EL (cell line): ENCODE measurements at regions not wholly inside any gene's neighbourhood (a gene's known extent, or its start where the extent isn't known, plus 50 kb on each side); places are given as distances from the start of the nearest gene placed in this dataset.

Experiments used
- DNase-seq: peaks from one replicate; pipeline ENCODE4 v3.0.0-alpha.2; 2016

GRCh38 chr6:21824431-21825177 is 231.1 kb downstream of the SOX4 start:
- DNase-seq = no peak

DNA sequence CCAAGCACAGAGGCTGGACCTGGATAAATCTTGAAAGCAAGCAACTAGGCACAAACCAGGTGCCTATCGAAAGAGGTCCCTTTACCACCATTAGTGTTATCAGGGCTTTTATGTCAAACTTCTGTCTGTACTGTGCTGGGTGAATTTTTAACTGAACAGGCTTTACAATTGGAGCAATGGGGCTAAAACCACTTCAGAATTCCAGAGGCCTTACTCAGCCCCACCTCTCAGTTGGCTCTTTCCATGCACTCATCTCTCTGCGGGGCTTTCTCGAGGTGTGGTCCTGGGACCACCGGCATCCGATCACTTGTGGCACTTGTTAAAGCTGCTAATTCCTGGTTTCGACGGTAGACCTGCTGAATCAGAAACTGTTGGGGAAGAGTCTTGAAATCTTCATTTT is 232.5 kb downstream of the SOX4 start:
- no peak for DNase-seq

- no peak for DNase-seq
These were observed 233.4 kb downstream of the SOX4 start for GRCh38 chr6:21826904-21827303.

GRCh38 chr6:21827425-21828202 is 234.1 kb downstream of the SOX4 start:
- no peak for DNase-seq

DNA sequence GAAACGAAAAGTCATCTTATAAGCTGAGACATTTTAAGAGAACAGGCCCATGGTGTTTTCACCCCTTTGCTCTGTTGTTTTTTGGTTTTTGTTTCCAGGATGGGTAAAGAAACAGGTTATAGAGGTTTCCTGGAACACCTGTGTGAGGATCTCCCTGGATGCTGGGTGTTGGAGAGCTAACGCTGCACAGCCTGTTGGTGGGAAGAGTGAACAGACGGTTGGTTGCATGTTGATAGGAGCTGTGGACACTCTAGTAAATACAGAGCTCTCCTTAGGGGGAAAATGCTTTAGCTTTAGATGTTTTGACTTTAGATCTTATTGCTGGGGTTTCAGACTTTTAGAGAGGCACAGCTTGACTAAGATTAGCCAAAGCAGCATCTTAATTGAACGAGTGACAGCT is 235.2 kb downstream of the SOX4 start:
- no peak for DNase-seq

- DNase-seq = no peak
These were observed 235.6 kb downstream of the SOX4 start for GRCh38 chr6:21829126-21829525.

GRCh38 chr6:21831521-21832291 is 238.2 kb downstream of the SOX4 start:
- no peak for DNase-seq

DNA sequence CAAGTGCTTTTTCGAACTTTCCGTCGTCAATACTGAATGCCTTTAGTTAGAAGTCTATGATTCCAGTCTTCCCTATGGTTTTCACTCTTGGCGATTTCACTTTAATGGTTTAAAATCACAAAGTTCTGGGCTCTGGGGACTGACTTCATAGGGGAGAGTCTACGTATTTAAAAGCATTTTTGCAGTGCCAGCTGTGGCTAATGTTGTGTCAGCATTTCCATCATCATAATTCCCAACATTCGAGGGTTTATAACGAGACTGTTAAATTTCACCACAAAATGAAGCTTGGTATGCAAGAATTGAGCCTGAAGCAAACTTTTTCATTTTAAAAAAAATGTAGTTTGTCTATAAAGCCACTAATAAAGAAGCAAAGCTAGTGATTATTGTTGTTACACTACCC is 242.7 kb downstream of the SOX4 start:
- peak; percentile 9 for DNase-seq

- no peak for DNase-seq
These were observed 243.3 kb downstream of the SOX4 start for GRCh38 chr6:21836772-21837425.

GRCh38 chr6:21840428-21840827 is 246.9 kb downstream of the SOX4 start:
- DNase-seq = peak; percentile 21

DNA sequence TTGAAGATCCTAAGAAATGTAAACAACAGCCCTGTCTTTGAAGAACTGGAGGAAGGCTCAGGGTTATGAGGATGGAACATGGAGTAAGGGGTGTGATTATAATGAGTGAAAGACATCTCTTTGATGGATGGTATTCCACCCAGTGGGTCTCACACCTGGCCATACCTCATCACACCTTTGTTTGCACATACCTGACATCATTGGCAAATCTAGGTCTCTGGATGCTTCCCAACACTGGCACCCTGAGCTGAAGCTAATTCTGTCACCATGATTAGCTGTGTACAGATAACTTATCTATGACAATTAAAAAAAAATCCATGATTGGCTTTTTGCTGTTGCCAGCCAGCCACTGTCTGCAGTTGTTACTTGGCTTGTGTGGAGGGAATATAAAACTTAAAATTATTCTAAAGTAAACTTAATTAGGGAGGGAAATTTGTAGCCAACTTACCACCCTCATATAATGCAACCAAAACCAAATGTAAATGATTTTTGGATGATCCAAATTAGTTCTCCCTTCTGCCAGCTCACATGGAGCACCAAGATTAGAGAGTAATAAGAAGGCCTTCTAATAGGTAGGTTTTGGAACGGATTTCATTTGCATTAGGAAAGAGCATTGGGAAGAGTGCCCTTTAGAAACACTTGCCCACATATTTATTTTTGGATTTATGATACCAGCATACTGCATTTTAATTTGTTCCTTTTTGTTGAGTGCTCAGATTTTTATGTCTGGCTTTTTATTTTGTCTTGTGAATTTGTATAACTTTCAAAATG is 249.5 kb downstream of the SOX4 start:
- no peak for DNase-seq

DNA sequence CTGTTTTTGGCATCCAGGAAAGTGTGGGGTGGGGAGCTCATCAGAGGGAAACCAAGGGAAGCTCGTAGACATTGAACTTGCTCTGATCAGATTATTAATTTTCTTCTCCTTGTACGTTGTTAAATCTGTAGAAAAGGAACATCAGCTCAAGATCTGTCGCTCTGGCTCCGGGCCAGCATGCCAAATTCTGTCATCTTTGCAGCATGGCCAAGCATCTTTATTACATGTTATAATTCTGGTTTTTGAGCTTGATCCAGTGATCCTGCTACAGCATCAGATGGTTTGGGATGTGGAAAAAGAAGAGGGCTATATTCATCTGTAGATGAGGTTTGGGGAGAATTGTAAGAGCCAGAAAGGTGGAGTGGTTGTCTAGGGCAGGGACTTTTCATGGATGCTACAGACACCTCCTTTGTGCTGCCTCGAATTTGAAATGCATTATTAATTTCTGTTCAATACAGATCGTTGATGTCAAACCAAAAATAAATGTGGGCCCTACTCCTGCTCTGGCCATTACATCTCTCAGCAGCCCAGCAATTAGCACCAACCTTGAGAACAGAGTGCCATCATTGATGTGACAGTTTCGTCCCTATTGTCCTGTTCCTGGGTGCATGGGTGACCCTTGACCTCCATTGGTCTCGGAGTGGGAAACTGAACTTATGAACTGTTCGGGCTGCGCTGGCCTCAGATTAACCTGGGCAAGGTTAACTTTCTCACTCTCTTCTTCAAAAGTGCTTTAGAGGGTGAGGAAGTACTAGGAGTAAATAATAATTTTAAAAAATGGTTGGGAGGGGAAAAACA is 250.8 kb downstream of the SOX4 start:
- DNase-seq = no peak

DNA sequence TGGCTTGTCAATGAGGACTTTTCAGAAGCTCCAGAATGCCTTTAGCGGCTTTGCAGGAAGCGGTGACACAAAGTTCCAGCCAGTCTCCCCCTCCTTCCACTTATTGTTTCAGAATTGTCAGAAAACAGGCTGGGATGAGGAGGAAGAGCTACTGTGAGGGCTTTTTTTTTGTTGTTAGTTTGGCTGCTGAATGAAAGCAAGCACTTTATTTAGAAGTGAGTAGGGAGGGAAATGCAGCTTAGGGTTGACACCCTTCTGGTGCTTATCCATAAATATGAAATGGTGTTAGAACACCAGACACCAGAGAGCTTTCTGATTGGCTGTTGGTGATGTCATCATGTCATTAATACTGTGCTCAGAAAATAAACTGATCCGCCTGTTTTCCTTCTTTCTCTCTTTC is 251.5 kb downstream of the SOX4 start:
- DNase-seq = no peak

- DNase-seq = no peak
These were observed 252.0 kb downstream of the SOX4 start for GRCh38 chr6:21845439-21846140.

- no peak for DNase-seq
These were observed 253.2 kb downstream of the SOX4 start for GRCh38 chr6:21846541-21847451.

DNA sequence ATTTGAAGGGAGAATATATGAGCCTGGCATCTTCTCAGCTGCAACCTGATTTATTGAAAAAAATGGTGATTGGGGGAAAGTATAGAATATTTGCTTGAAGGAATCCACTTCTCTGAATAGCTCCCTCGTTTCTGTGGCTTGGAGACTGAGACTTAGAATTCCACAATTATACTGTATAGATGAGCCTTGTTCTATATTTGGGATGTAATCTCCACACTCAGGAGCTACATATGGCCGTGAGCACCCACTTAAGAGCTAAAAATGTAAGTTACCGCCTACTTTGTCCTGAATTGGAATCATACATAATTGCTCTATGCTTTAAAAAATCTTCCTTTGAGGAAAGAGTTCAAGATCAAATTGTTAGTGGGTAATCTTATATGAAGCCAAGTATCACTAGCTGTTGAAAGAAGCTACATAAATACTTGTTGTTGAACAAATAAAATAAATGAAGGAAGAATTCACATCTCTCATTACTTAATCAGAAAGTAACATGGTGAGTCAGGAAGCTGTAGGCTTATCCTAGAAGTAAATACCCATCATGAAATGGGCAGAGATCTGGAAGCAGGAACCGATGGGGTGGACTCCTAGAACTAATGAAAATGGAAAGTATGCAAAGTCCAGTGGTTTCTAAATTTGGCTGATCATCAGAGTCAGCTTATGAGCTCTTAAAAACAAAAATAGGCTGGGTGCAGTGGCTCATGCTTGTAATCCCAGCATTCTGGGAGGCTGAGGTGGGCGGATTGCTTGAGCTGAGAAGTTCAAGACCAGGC is 254.3 kb downstream of the SOX4 start:
- DNase-seq = no peak

GRCh38 chr6:21850691-21851090 is 257.1 kb downstream of the SOX4 start:
- DNase-seq = no peak

GRCh38 chr6:21855811-21856455 is 262.4 kb downstream of the SOX4 start:
- no peak for DNase-seq
